ENCODE measurements at regions not wholly inside any gene's neighbourhood (a gene's known extent, or its start where the extent isn't known, plus 50 kb on each side); places are given as distances from the start of the nearest gene placed in this dataset.
A peak's percentile ranks its signal among the peaks of the same experiment; 100 is the strongest.

GRCh38 chr9:13674926-13675637, 395.6 kb upstream of the MPDZ start:
- Histone ChIP-seq H3K27ac (ENCODE audit: insufficient read length, low read depth, low read length) (no peak overlapping the region), H3K18ac (ENCODE audit: insufficient read length, low read depth, low read length) (no peak overlapping the region), H2BK12ac (ENCODE audit: insufficient read length, low read depth, low read length) (no peak overlapping the region), H2BK20ac (ENCODE audit: low read depth, low read length, poor library complexity, severe bottlenecking) (no peak overlapping the region), H3K23ac (ENCODE audit: insufficient read length, low read depth, low read length) (no peak overlapping the region), H3K14ac (ENCODE audit: insufficient read depth, low read length) (no peak overlapping the region), H2AK5ac (ENCODE audit: insufficient read length, low read length) (no peak overlapping the region), H3K79me2 (ENCODE audit: insufficient read depth, low read length) (no peaks in the 10 kb centered on the region), H4K91ac (ENCODE audit: insufficient read length, low read depth, low read length) (no peak overlapping the region), H3T11ph (ENCODE audit: low read length) (no peak overlapping the region), H2BK120ac (ENCODE audit: low read depth, low read length, poor library complexity, severe bottlenecking) (no peak overlapping the region), H4K20me1 (ENCODE audit: control insufficient read depth, insufficient read depth, insufficient read length) (no peaks in the 10 kb centered on the region), H3K4ac (ENCODE audit: low read depth, low read length) (no peak overlapping the region), H3K9me3 (ENCODE audit: control insufficient read depth, low read depth, low read length) (no peaks in the 10 kb centered on the region), H4K5ac (ENCODE audit: insufficient read length, low read depth, low read length) (no peak overlapping the region), H4K8ac (replicated peaks; ENCODE audit: insufficient read length, low read depth, low read length) (no peak overlapping the region), H3K4me2 (ENCODE audit: insufficient read depth, insufficient read length, low read length) (no peak overlapping the region), H3K27me3 (ENCODE audit: insufficient read depth, low read length) (no peaks in the 10 kb centered on the region), H2AFZ (ENCODE audit: low read length) (no peak overlapping the region), H2BK5ac (ENCODE audit: insufficient read length, low read length) (no peak overlapping the region), H3K23me2 (ENCODE audit: insufficient read length, low read depth, low read length, poor library complexity, severe bottlenecking) (no peaks in the 10 kb centered on the region), H3K56ac (ENCODE audit: insufficient read length, low read depth, low read length) (no peak overlapping the region), H3K9ac (ENCODE audit: extremely low read depth, insufficient read length, low read length) (no peak overlapping the region), H3K4me1 (ENCODE audit: insufficient read depth, low read length) (no peaks in the 10 kb centered on the region), H2BK15ac (ENCODE audit: low read depth, low read length) (no peak overlapping the region), H3K79me1 (ENCODE audit: insufficient read depth, low read depth, low read length, poor library complexity, severe bottlenecking) (no peaks in the 10 kb centered on the region)
- WGBS (ENCODE audit: extremely low coverage, insufficient read length, low lambda C conversion rate) = no CpG with 5 or more reads among the region's 7 CpGs
- H3K4me1 Mint-ChIP-seq = peaks cover 4 to 12% of the 10 kb centered on the region in 2 experiments; a peak in 3 of 4 replicates
- no peaks in the 10 kb centered on the region for H3K27me3 Mint-ChIP-seq (ENCODE audit: low read depth)
- H3K9me3 Mint-ChIP-seq = no peaks in the 10 kb centered on the region
- 0 out of 7 replicates have a peak overlapping the region, but pooled peaks of 1 of the 3 experiments have one; percentile 11 for H3K27ac Mint-ChIP-seq
- DNase-seq = no peak
- no peak for TF ChIP-seq CTCF (conservative IDR thresholded peaks at IDR 0.05)
- H3K36me3 Mint-ChIP-seq (ENCODE audit: insufficient read depth in 1 of 3, low read depth in 3 of 3) = no peaks in the 10 kb centered on the region; a peak in 1 of 7 replicates
- H3K4me3 Mint-ChIP-seq = no peak overlapping the region
